NCI-H446 (cell line): ENCODE measurements at regions not wholly inside any gene's neighbourhood (a gene's known extent, or its start where the extent isn't known, plus 50 kb on each side); places are given as distances from the start of the nearest gene placed in this dataset.

Source experiments
- DNase-seq, 2 experiments: peaks; one replicate each; lab custom pipeline; 2025; lab: John Stamatoyannopoulos, UW

DNA sequence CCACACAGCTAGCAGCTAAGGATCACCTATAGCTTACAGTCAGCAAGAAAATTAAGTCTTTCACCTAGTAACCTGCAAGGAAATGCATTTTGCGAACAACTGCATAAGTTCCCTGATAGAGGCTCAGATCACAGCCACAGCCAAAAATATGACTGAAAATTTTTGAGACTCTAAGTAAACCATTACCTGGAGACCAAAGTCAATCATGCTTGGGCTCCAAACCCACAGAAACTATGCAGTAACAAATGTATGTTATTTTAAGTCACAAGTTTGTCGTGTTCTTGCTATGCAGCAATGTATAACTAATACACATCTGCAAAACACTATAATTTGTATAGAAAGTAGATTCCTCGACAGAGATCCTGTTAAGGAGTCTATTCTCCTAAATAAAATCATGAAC, 1025.7 kb upstream of the RAG2 start:
- no peak for DNase-seq

DNA sequence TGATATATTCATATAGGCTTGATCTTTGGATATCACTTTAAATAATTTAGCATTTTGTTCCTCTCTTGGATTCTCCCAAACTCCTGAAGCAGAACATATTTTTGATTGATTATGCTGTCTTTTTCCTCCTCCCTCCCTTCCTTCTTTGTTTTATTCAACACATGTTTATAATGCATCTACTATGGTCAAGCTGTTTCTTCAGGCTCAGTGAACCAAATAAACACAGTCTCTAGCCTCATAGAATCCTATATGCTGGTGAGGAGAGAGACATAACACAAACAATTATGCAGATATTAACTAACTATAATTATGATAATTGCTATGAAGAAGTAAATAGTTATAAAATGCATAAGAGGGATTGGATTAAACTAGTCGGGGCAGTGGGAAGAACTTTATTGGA, 1023.6 kb upstream of the RAG2 start:
- no peak for DNase-seq

DNA sequence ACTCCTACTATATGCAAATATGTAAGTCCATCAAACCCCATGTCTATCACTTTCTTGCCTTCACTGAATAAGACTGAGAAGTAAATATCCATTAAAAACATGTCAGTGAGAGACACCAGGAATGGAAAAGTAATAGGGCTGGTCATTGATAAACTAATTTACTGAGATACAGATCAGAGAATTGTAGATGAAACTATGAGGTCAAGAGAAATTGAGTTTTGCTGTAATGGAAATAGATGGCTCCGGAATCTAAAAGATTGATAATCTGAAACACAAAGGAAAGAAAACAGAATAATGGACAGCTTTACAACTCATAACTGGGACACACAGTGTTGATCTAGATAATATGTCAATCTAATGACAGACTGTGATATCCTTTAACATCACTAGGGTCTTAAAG, 1018.3 kb upstream of the RAG2 start:
- DNase-seq = no peak

DNA sequence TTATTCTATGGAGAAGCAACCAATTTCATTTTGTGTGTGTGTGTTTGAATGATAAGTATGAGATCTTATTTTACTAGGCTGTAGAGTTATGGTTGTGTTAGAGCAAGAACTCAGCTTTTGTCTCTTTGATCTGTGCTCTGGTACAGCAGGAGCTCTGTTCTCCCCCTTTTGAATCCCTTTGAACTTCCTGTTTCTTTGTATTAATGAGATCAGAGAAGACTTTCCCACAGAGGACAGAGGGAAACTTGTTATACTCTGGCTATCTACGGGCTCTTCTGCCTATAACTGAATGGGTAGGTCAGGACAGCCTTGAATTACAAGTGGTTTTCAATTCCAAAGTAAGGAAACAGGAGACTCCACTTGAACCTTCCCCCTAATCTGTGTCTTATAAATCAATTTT, 1015.0 kb upstream of the RAG2 start:
- DNase-seq = no peak

DNA sequence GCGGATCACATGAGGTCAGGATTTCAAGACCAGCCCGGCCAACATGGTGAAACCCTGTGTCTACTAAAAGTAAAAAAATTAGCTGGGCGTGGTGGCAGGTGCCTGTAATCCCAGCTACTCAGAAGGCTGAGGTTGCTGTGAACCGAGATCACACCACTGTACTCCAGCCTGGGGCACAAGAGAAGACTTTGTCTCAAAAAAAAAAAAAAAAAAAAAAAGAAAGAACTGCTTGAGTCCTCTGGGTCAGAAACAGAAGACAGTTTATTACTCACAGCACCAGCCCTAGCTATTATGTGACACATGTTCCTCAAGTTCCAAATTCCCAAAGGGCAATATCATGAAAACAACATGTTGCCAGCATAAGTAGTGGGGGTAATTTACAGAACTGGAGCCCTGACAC, 1014.1 kb upstream of the RAG2 start:
- no peak for DNase-seq

DNA sequence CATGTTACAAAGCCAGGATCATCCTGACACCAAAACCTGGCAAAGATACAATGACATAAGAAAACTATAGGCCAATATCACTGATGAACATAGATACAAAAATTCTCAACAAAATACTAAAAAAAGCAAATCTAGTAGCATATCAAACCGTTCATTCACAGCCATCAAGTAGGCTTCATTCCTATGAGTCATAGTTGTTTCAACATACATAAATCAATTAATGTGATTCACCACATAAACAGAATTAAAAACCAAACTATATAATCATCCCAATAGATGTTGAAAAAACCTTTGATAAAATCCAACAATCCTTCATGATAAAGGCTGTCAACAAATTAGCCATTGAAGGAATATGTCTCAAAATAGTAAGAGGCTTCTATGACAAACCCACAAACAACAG, 1007.2 kb upstream of the RAG2 start:
- DNase-seq = no peak

DNA sequence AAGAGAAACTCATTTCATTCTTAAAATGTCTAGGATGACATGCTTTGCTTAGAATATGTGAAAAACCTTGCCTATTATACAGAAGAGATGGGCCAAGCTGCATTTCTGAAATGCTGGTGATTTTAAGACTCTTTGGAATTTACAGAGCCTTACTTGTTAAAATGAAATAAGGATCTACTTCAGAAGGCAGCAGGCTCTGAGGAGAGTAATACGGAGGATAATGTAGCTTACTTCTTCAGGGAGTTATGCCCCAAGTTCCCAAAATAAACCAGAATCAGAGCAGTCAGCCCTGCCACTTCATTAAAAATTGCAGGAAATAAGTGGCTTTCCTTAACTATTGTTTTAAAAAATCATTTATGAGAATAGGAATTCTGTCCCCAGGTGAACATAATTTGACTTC, 1000.3 kb upstream of the RAG2 start:
- DNase-seq = no peak

DNA sequence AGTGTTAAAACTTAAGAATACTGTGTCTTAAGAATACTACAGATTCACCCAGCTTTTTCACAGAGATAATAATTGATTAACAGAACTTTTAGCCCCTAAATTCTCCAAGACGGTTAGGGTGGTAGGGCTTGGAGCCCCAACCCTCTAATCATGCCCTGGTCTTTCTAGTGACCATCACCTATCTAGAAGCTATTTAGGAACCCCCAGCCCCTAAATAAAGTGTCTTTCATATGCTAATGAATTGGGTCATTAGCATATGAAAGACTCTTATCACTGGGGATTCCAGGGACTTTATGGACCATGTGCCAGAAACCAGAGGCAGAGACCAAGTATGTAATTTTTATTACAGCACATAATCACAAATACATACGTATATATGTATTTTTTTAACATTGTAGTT, 999.7 kb upstream of the RAG2 start:
- no peak for DNase-seq

DNA sequence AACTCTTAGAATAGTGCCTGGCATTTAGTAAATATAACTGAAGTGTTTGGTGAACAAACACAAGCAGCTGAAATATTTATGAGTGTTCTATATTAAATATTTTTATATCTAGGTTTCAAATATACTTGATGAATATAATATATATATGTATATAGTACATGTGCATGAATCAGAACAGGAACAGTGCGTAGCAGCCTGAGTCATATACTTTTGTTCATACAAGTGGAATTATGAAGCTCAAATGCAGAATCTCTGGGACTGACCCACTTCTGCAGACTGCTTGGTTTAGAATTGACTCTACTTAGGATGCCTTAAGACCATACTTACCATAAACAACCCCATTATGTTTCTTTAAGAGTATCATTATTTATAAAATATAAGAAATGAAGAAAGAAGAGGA, 997.8 kb upstream of the RAG2 start:
- DNase-seq = no peak

DNA sequence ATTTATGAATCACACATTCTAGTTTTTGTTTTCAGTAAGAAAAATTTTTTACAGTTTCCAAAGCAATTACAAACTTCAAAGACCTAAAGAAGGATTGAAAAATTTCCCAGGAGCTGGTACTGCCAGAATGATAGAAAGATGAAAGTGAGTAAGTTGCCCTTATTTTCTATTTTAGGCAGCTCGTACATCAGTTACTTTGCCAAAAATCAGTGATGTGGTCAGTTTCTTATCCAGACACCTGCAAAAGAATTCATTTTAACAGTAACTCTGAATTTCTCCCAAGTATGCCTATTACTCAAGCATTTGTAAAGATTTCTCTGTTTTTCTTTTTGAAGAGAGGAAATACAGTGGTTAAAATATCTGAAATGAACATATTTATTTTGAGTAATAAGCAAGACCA, 976.3 kb upstream of the RAG2 start:
- DNase-seq = no peak

DNA sequence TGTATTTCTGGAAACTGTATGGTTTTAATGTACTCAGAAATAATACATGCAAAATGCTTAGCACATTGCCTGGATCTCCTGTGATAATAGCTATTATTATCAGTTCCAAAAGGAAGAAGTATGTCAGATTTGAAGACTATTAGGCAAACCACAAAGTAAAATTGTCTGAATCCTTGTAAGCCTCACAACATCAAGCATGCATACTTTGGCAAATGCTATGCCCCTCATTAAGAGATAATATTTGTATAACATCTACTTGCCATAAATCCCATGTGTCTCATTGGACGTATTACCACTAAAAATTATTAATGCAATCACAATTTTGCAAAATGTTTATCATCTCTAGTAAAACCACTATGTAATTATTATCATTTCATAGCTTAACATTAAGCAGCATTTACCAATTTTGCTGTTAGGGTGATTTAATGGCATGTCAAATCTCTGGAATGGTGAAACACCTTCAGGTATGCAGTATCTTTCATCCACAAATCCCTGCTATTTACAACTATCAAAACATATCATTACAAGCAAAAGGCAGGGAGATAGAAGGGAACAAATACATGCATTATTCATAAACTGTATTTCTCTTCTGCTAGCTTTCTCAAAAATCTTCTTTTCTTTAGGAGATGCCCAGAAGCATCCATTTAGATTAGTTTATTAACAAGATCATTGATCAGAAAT, 974.6 kb upstream of the RAG2 start:
- DNase-seq = no peak

DNA sequence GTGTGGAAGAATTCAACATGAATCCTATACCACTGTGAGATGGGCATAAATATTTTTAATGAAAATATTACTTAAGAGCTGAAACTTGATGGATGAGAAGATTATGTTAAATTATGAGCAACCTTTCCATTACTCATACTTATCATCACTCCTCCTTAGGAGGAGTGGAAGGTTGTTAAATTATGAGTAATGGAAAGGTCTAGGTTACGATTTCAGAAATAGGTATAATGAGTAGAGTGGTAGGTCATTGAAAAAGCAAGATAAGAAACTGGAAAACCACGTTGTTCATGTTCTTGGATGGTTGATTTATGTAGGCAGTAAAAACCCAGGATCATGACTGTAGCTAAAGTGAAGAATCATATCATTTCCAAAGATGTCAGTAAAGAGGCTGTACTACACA, 973.2 kb upstream of the RAG2 start:
- DNase-seq = no peak

DNA sequence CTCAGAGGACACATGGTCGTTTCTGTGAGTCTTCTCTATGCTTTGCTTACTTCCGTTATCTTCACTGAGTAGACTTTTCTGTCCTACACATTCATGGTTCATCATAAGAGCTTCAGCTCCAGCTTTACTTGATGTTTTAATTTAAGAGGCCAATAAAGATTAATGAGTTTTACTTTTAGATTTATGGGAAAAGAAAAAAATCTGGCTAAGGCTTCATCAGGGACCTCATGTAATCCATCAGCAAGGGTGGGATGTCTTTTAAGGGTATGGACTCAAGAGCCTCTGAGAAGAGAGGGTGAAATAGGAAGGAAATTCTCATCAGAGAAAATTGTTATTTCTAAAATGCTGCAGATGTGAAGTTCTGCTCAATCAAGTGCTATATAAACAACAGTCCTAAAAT, 963.0 kb upstream of the RAG2 start:
- no peak for DNase-seq

DNA sequence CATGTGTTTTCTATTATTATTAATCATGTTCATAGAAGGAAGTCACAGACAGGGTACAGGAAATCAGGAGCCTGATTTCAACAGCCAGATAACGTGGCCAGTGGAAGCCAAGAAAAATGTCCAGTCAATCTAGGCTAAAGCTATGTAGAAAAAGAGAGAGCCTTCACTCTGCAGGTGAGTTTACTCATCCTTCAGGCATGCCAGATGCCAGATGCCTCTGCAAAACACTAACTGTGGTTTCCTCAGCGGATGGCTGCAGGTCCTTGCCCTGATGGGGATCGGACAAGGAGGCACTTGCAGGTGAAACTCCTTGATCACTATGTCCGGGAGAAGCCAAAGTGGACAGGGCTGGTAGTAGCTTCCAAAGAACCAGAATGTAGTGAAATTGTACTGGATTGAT, 962.3 kb upstream of the RAG2 start:
- DNase-seq = no peak

DNA sequence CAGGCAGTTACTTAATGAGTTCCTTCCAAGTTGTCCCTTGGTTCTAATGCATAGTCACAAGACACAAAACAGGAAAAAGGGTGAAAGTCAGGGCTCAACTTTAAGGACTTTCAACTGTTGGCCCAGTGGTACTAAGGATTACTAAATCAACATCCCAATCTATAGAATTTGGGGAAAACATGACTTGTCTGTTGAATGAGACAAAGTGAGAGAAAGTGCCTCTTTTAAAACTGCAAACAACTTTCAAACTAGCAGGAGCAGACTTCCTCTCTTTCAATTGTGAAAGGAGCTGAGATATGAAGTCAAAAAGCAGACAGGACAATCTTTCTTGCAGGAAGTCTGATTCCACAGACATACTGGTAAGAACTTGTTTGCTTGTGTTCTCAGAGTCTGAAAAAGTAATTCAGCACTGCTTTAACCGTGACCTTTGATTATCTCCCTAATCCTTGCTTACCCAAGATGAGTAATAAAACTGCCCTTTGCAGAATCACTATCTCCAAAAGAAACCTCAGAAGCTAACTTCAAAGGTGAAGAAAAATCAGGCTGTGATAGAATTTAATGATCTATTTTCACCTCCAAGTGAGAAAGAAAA, 960.7 kb upstream of the RAG2 start:
- no peak for DNase-seq

DNA sequence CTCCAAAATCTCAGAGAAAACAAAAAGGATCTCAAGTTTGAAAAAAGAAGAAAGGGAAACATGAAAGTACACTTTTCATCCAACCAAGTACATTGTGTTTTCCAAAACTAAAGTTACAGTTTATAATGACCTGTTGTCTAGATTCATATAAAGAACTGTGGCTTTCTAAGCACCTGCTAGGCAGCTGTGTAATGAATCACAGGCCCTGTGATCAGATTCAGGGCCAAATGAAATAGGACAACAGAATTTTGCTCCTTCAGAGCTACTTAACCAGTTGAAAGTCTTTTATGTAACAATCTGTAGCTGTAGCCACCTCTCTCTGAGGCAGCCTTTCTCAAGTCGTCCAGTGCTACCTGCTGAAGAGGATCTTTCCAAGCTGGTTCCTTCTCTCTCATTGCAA, 960.0 kb upstream of the RAG2 start:
- no peak for DNase-seq

DNA sequence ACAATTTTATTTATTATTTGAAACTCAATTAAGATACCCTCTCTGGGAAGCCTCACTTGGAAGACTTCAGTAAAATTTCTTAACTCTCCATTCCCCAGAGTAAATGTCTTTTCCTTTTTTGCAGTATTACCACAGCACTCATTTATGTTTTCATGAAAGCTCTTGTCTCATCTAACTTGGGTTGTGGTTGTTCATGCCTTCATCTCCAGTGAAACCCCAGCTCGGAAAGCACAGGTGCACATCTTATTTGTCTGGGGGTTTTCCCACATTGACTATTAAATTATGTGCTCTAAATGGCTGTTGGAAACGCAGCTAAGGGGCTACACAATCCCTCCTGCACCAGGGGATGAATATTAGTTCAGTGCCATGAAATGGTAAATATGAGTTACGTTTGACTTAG, 954.2 kb upstream of the RAG2 start:
- DNase-seq = no peak

DNA sequence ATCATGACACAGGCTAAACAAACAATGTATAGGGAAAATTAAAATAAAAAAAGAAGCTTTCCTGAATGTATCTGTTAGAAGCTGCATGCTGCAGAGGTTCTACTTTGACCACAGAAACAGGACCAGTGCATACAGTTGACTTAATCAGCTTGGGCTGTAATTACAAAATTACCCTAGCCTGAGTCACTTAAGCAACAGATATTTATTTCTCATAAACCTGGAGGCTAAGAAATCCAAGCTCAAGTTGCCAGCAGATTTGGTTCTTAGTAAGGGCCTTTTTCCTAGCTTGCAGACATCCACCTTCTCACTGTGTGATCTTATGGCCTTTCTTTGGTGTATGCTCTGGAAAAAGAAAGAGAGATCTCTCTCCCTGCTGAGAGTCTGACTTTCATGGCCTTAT, 946.5 kb upstream of the RAG2 start:
- no peak for DNase-seq

DNA sequence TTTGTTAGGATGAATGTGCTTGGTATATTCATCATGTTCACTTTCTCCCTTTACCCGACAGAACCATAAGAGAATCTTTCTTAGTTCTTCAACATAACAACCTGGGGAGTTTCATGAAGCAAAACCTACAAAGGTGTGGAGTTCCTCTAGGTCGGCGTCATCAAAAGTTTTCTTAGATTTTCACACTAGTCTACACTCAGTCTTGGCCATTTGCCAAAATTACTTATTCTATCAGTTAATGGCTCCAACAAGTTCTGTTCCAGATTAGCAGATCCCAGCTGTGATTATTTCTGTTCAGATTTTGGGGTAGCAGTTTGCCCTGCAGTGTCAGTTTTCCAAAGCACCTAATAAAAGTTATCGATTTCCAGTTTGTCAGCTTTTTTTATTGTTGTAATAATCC, 935.8 kb upstream of the RAG2 start:
- DNase-seq = no peak

DNA sequence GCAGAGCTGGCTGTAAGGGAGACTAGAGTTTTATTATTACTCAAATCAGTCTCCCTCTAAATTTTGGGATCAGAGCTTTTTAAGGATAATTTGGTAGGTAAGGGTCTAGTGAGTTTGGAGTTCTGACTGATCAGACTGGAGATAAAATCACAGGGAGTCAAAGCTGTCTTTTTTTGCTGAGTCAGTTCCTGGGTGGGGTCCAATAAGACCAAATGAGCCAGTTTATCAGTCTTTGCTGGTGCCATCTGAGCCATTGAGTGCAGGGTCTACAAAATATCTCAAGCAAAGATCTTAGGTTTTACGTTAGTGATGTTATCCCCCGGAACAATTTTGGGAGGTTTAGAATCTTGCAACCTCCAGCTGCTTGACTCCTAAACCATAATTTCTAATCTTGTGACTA, 935.1 kb upstream of the RAG2 start:
- no peak for DNase-seq

DNA sequence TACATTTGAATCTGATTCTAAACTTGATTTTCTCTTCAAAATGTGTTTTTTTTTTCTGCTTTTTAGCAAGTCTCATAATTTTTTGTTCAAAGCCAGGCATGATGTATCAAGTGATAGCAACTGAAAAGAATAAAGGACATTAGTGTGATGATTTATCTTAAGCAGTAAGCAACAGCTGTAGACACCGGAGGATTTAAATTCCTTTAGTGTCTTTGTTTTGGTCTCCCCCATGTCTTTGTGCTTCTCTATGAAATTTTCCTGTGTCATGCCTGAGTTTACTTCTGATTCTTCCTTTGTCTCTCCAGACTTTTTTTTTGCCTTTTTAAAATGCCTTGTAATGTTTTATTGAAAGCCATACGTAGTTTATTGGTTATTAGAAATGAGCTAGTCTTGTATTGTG, 934.2 kb upstream of the RAG2 start:
- DNase-seq = no peak

DNA sequence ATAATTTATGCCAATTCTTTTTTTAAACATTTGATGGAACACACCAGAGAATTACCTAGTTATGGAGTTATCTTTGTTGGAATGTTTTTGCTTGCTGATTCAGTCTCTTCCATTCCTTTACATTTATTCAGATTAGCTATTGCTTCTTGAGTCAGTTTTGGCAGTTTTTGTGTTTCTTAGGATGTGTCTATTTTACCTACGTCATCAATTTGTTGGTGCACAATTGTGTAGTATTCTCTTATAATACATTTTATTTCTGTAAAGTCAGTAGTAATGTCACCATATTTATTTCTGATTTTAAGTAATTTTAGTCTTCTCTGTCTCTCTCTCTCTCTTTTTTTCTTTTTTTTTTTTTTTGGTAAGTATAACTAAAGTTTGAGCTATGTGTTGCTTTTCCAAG, 929.5 kb upstream of the RAG2 start:
- no peak for DNase-seq

DNA sequence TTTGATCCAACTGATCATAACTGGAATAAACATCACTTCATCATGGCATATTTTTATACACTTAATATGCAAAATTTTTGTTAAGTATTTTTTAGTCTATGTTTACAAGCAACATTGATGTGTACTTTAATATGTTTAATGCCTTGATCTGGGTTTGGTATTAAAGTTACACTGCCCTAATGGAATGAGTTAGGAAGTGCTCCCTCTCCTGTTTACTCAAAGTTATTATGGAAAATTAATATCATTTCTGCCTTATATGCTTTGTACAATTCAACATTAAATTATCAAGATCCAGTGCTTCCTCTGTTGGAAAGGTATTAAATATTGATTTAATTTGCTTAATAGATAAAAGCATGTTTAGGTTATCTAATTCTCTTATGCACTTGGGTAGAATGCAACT, 927.3 kb upstream of the RAG2 start:
- DNase-seq = no peak

DNA sequence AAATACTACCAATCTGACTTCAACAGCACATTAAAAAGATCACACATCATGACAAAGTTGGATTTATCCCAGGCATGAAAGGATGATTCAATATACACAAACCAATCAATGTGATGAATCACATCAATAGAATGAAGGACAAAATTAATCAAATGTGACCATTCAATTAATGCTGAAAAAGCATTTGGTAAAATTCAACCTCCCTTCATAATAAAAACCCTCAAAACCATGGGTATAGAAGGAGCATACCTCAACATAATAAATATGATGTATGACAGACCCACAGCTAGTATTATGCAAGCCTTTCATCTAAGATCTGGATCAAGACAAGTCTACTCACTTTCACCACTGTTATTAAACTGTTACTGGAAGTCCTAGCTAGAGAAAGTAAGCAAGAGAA, 921.7 kb upstream of the RAG2 start:
- no peak for DNase-seq
